ENCODE measurements at regions not wholly inside any gene's neighbourhood (a gene's known extent, or its start where the extent isn't known, plus 50 kb on each side); places are given as distances from the start of the nearest gene placed in this dataset.
"Not testable (repeated sequence)": the region's sequence is repeated elsewhere in the genome, so short reads cannot be mapped to it uniquely, and the experiment has no call there.

- no peak for DNase-seq
Measured at GRCh38 chr1:232378266-232379062, 251.5 kb downstream of the SIPA1L2 start.

DNA sequence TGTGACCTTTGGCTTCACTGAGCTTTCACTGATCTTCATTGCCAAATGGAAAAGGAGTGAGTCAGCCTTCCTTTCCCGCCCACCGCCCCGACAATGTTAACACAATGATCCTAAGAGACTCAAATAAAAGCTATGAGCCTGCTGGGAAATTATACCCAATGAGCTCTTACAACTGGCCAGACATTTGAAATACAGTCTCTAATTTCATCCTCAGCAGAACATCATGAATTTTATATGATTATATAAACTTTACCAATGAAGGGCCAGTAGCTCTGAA is 252.5 kb downstream of the SIPA1L2 start:
- DNase-seq, result no peak

GRCh38 chr1:232376632-232377493 is 253.1 kb downstream of the SIPA1L2 start:
- no peak for DNase-seq

DNA sequence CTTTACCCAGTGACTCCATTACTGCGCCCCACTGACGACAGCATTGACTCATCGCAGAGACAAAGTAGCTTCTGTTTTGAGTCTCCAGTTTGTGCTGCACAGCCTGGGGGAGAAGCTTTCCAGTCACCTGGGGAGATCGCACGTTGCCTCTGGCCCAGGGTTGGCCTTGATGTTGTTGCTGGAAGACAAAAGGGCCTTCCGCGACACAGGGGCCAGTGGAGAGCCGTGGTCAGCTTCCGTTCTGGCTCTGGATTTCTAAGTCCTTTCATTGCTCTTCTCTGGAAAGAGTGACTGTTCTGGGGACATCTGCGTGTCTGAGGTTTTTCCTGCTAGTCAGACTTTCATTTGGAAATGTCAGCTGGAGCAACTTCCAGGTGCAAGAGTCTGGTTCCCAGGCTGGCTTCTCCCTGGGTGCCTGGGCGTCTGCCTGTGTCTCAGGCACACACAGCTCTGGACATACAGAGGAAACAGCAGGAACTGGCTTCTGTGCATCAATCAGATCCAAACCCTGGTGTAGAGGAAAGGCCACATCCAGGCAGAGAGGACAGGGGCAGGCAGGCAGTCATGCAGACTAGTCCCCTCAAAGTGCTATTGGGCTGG is 257.0 kb downstream of the SIPA1L2 start:
- DNase-seq, result no peak

DNA sequence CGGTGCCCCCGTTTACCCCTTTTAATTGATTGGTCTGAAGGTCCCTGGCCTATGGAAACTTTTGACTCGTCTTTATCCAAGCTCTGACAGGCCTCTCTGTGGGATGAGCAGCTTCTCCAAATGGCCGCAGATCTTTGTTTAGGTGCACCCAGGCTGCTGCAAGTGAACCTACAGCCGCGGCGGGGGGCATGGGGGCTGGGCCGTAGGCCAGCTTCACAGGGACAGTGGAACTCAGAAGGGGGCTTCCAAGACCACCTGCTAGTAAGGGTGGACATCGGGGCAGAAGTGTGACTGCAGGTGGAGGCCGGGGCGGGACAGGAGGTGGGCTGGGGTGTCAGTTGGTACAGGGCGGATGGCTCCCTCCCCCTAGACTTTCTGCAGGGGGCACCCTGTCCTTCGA is 257.5 kb downstream of the SIPA1L2 start:
- DNase-seq, result no peak

DNA sequence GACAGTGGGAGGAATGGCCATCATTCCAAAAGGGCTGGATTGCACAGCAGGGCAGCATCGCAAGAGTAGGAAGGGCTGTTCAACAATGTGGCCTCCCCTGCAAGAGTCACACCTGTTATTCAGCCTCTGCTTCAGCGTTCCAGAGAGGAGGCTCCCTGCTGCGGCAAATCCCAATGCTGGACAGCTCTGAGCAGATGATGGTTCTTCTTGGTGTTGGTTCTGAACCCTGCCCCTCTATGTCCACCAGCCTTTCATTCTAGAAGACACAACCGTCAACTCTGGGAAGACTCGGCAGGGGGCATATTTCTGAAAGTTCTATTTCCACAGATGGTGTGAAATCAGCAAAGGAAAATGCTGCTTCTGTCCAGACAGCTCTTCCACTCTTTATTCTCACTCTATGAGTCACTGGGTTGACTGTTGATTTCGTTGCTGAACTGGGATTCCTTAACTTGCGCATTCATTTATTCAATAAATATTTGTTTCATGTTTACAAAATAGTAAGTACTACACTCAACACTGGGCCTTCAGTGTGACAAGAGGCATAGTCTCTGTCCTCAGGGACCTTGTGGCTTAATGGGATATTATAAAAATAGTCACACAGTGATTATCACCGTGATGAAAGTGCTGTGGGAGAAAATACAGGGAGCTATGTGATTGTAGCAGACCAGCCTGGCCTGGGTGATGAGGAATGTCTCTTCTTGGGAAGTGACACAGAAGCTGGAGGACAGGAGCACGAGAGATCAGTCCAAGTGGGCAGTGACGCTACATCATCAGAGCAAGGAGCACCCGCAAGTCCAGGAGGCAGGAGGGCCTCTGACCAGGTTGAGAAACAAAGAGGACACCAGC is 260.3 kb downstream of the SIPA1L2 start:
- DNase-seq, result no peak

DNA sequence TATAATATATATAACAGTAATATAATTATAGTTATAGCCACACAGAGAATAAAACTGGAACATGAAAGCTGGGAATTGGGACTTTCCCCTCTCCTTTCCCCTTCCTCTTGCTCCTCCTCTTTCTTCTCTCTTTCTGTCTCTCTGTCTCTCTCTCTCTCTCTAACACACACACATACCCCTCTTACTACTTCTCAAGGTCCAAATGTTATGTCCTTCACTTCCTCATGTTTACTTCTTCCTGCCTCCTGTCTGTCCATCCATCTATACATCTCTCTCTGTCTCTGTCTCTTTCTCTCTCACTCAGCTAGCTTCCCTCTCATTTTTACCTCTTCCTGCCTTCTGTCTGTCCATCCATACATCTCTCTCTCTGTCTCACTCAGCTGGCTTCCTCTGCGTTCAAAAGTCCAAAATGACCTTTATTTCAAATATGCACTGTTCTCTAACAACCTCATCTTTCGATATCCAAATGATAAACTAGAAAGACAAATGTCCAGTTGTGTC is 261.1 kb downstream of the SIPA1L2 start:
- no peak for DNase-seq

DNA sequence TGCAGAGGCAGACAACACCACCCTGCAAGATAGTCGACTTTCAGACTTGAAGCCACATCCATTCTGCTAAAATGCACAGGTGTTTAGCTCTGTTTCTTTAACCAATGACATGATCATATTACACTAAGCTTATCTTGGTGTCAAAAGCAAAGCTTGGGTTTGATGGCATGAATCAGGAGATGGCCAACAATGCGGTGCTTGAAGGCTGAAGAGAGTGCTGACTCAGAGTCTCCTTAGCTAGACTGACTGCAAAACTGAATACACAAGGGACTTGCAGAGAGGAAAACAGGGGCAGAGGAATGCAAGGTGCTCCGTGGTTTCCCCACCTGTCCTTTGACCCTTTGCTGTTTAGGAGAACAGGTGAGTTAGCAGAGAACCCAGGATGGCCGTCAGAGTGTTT is 262.6 kb downstream of the SIPA1L2 start:
- DNase-seq, result no peak

- no peak for DNase-seq
Measured at GRCh38 chr1:232364654-232365382, 265.1 kb downstream of the SIPA1L2 start.

DNA sequence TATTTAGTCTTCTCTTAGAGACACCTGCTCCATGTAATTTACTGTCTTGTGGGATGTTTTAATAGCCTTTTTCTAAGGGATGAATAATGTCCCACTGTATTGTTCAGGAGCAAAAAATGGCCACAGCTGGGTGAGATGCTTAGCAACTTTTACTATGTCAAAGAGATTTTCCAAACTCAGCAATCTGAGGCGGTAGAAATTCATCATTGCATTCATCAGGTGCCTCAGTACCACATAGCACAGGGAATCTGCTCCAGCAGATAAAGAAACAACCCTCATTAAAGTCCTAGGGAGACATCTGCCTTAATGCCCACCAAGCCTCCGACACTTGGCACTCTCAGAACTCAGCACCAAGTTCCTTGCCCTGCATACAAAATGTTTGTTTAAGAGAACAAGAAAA is 266.9 kb downstream of the SIPA1L2 start:
- DNase-seq, result no peak

DNA sequence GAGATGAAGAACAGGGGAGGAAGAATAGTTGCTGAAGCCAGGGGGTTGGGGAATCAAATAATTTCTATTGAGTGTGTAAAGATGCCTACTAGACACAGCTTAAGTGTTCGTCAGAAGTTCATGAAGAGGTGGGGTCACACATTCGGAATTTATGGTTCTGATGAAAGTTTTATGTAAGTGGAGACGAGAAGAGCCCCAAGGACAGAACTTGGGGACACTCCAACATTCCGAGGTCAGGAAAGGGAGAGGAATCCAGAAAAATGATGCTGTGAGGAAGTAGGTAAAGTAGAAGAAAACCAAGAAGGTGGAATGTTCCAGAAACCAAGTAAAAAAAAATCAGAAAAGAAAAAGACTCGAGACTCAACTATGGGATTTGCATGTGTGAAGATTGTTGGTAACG is 272.5 kb downstream of the SIPA1L2 start:
- DNase-seq, result no peak

GRCh38 chr1:232355162-232356006 is 274.5 kb downstream of the SIPA1L2 start:
- no peak for DNase-seq

GRCh38 chr1:232353001-232353400 is 276.9 kb downstream of the SIPA1L2 start:
- DNase-seq, result no peak

DNA sequence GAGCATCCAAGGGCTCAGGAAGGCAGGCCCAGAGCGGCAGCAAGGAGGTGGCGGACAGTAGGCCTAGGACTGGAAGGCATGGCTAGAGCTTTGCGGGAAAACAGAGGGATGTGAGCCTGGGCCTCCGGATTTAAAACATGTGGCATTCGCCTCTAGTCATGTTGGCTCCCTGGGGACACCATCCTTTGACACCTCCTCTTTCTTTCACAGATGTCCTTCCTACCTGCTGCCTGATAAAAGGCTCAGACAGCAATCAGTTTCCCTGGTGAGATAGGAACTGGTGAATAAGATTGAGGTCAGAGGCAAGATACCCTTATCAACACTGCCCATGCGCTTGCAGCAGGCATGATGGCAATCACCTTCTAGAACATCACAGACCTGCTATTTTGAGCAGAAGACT is 277.6 kb downstream of the SIPA1L2 start:
- DNase-seq, result no peak

DNA sequence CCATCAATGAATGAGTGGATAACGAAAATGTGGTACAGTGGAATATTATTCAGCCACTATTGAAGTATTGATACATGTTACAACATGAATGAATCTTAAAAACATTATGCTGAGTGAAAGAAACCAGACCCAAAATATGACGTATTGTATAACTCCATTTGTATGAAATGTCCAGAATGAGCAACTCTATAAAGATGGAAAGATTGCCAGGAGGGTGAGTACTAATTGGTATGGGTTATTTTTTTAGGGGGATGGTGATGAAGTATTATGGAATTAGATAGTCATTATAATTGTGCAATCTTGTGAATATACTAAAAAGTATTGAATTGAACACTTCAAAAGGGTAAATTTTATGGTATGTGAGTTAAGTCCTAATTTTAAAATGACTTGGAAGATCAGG is 278.6 kb downstream of the SIPA1L2 start:
- no peak for DNase-seq

DNA sequence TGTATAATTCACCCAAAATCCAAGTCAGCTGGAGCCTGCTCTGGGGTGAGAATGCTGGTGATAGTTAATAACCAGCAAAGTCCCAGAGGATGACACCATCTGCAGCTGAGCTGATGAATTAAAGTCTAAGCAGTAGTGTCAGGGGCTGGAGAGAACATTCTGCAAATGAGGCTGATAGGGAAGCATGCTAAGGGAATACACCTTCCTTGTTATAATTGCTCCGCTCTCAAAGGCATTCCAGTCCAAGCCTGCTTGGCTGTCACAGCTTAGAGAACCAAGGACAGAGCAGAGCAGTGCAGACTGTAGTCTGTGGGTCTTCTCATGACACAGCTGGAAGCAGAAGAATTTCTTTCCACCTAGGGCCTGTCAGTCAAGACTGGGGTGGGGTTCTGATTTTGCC is 283.1 kb downstream of the SIPA1L2 start:
- no peak for DNase-seq

- no peak for DNase-seq
Measured at GRCh38 chr1:232344791-232345399, 285.0 kb downstream of the SIPA1L2 start.

GRCh38 chr1:232344186-232344585 is 285.7 kb downstream of the SIPA1L2 start:
- not testable (repeated sequence) for DNase-seq

DNA sequence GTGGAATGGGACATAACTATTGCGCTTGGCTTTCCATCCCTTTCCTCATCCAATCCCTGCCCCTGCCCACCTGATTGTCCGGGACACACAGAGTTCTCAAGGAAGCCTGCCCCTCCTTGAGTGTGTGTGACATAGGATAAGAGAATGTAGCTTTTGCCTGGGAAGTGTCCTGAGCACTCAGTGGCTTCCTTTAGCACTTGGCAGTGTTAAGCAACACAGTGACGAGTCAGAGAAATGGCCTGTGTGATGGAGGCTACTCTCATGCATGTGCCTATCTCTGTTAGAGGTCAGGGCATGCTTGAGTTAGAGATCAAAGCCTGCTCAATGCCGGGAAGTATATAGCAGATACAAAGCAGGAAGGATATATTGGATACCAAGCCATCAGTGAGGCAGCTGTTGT is 289.5 kb downstream of the SIPA1L2 start:
- DNase-seq, result no peak

- no peak for DNase-seq
Measured at GRCh38 chr1:232339073-232339472, 290.9 kb downstream of the SIPA1L2 start.
